CD4-positive, alpha-beta T cell treated with Interleukin-15 for 1 hour (primary cell): ENCODE measurements at regions not wholly inside any gene's neighbourhood (a gene's known extent, or its start where the extent isn't known, plus 50 kb on each side); places are given as distances from the start of the nearest gene placed in this dataset.

Experiments
- DNase-seq: peaks from one replicate; pipeline ENCODE4 v3.0.0-alpha.2; 2020

- no peak for DNase-seq
These were observed 178.2 kb upstream of the NR3C1 start for GRCh38 chr5:143581649-143582048.

DNA sequence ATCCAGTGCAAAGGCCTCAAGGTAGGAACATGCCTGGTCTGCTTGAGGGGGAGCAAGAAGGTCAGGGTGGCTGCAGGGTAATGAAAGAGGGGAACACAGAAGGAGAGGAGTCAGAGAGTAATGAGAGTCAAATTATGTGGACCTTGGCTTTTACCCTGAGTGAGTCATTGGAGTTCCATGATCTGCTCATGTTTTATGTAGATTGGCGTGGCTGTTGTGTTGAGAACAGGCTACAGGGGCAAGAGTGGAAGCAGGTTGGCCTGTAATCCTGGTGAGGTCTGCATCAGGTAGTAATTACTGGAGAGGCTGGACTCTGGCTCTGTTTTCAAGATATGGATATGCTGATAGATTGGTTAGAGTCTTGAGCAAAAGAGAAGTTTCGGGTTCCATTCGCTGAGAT lies 177.7 kb upstream of the NR3C1 start:
- DNase-seq, result no peak

GRCh38 chr5:143576711-143577484 lies 173.4 kb upstream of the NR3C1 start:
- DNase-seq, result no peak

- DNase-seq, result no peak
These were observed 171.8 kb upstream of the NR3C1 start for GRCh38 chr5:143575286-143575685.

GRCh38 chr5:143574236-143574635 lies 170.8 kb upstream of the NR3C1 start:
- no peak for DNase-seq

DNA sequence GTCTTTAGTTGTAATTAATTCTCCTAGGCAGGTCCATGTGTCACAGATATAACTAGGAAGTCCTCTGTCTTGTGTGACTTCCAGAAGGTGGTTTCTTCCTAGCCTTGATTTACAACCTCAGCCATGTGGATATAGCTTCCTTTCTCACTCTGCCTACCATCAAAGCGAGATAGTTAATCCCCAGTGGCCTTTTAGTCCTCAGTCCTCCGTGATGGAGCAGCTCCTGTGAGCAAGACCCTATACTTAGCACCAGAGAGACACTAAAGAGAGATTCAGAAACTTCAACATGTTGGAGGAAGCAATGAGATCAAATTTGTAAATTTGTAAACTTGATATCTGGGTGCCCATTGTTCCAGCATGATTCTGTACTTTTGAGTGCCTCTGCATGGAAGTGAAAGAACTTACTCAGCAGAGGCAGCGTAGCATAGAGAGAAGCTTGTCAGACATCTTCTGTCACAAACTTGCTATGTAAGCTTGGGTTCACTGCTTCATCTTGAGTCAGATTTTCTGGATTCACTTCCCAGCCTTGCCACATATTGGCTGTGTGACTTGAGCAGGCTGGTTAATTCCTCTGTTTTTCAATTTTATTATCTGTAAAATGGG lies 170.2 kb upstream of the NR3C1 start:
- DNase-seq, result no peak

DNA sequence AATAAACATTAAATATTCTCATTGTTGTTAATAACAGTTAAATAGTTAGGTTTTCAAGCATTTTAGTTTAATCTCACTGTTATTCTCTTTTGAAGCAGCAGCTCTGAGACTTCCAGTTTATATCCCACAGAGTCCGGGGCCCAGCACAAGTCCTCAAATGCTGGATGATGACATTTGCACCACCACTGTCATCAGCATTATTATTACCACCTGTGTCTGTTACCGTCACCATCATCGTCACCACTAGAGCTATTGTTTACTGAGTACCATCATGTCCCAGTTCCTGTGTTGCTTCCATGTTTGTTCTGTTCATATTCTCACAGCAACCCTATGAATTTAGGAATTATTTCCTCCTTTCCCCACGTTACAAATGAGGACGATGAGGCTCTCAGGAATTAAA lies 169.2 kb upstream of the NR3C1 start:
- DNase-seq, result no peak

- DNase-seq, result no peak
These were observed 168.4 kb upstream of the NR3C1 start for GRCh38 chr5:143571642-143572624.

DNA sequence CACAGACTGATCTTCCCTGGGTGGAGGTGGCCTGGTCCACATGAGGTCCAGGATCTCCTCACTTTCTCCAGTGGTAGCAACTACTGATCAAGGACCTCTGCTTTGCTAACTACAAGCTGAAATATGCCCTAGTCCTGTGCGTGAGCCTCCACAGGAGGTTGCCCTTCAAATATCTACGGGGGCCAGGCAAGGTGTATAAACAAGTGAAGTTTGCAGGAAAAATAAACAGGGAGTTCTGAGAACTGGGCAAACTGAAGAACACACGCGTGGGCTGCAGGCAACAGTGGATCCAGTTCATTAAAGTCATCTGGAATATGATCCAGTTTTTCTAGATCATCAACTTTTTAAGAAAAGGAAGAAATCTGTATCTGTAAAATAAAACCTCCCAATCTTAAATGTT lies 167.5 kb upstream of the NR3C1 start:
- DNase-seq, result no peak

- DNase-seq, result no peak
These were observed 166.5 kb upstream of the NR3C1 start for GRCh38 chr5:143569722-143570567.

- no peak for DNase-seq
These were observed 165.8 kb upstream of the NR3C1 start for GRCh38 chr5:143569213-143569701.

DNA sequence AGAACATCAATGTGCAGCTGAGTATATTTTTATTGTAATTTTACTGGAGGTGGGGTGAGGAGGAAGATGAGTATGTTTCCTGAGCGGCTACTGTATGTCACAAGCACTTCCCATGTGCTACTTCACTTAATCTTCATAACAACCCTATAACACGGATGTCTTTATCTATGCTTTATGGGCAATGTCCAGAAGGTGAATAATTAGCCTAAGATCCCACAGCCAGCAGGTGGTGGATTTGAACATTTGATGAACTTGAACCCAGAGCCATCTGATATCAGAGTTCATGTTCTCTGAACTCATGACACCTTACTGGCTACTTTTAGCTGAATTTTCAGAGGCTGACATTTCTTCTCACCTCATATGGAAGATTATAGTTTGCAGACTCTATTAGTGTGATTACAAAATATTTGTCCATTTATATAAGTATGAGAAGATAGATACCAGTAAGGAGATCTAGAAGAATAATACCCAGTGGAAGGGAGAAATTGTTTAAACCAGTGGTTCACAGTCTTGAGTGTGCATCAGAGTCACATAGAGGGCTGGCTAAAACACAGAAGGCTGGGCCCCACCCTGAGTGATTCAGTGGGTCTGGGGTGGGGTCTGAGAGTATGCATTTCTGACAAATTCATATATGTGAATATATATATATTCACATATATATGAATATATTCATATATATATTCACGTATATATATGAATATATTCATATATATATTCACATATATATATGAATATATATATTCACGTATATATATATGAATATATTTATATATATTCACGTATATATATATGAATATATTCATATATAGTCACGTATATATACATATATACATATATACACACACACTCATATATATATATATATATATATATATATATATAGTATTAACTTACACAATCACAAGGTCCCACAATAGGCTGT lies 164.4 kb upstream of the NR3C1 start:
- no peak for DNase-seq

GRCh38 chr5:143566139-143566538 lies 162.7 kb upstream of the NR3C1 start:
- no peak for DNase-seq

GRCh38 chr5:143564417-143564816 lies 160.9 kb upstream of the NR3C1 start:
- no peak for DNase-seq

- no peak for DNase-seq
These were observed 159.4 kb upstream of the NR3C1 start for GRCh38 chr5:143562935-143563334.

DNA sequence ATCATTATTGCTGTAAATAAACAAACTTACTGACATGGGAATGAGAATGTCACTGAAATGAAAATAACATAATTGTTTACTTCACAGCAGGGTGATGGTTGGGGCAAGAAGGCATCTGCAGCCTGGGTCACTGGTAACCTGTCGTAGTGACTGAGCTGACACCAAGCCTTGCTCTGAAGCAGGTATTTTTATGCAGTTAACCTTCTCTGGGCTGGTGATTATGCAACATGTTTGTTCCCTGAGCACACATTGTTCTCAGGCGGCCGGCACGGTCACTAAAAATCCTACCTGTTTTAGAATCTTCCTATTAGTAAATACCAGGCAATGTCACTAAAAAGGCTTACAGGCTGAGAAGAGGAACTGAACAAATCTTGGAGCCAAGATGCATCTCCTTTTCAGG lies 157.7 kb upstream of the NR3C1 start:
- no peak for DNase-seq

- DNase-seq, result no peak
These were observed 156.9 kb upstream of the NR3C1 start for GRCh38 chr5:143560378-143560777.

DNA sequence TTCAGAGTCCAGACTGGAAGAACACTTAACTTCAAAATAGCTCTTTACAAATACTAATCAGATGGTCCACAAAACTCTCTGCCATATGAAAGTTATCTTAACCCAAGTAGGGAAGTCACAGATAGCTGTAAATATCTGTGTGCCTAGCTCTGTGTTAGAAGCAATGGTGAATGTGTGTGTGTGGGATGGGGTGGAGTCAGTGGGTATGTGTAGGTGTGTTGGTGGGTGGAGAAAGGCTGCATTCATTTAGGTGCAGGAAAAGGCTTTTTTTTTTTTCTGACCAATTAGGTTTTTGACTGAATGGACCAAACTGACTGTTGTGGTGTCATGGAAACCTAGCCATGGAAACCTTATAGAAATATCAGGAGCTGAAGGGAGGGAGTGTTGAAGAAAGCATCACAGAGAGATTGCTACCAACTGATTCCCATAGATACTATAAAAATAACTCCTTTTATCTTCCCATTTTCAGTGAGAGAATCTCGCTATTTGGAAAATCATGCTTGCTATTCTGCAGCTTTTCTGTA lies 156.2 kb upstream of the NR3C1 start:
- no peak for DNase-seq

DNA sequence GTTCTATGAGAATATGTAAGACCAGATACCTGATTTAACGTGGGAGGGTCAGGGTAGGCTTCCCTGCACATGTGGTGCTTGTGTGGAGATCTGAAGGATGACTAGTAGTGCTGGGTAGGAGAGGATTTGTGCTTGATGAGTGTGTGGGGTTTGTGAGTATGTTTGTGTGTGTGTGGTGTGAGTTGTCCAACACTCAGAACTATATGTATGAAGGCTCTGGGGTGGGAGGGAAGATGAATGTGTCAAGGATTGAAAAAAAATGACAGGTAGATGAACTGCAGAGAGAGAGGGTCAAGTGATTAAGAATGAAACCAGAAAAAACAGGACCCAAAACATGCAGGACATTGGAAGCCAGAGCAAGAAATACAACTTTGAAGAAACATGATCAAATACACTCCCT lies 154.6 kb upstream of the NR3C1 start:
- no peak for DNase-seq

DNA sequence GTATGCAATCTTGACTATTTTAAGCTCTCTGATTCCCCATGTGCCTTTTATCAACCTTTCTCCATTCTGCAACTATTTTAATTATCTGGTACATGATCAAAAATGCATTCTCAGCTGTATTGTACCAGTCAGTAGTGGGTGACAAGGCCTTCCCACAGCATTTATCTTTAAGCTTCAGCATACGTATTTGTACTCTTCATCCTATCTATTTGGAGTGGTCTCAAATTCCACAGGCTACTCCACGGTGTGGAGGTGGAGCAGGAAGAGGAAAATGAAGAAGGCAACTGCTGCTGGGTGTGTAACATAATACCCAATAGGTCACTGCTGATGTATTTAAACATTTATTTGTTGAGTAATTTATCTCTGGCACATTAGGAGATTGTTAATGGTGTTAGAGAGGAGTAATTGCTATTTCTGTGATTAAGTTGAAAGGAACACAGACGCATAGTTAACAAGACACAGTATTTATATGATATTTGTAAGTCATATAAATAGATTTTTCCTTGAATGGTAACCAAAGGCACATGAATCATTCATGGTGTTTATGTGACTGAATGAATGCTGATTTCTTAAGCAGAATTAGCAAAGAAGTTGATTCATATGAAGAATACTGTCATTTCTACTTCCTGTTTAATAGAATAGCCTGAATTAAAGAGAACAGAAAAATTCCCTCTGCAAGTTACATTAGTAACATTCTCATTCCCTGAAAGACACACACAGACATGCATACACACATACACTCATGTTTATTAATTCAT lies 153.8 kb upstream of the NR3C1 start:
- no peak for DNase-seq
